GM18909 (cell line): ENCODE measurements at regions not wholly inside any gene's neighbourhood (a gene's known extent, or its start where the extent isn't known, plus 50 kb on each side); places are given as distances from the start of the nearest gene placed in this dataset.

ENCODE experiments used
- ATAC-seq: cut with Tn5 transposase; IDR thresholded peaks from one replicate; pipeline ENCODE4 v1.9.1; 2021; ENCODE audit warnings: mild to moderate bottlenecking; ENCODE audit not compliant: unreplicated experiment, poor library complexity

GRCh38 chr18:74023220-74023619 lies 124.4 kb downstream of the FBXO15 start:
- no peak for ATAC-seq

- ATAC-seq = no peak
These were observed 127.8 kb downstream of the FBXO15 start for GRCh38 chr18:74019864-74020263.

- ATAC-seq = no peak
These were observed 133.7 kb downstream of the FBXO15 start for GRCh38 chr18:74013955-74014354.

- no peak for ATAC-seq
These were observed 134.5 kb downstream of the FBXO15 start for GRCh38 chr18:74012954-74013630.

- ATAC-seq = no peak
These were observed 141.5 kb downstream of the FBXO15 start for GRCh38 chr18:74006143-74006542.

GRCh38 chr18:74005320-74006109 lies 142.1 kb downstream of the FBXO15 start:
- no peak for ATAC-seq

- ATAC-seq = no peak
These were observed 155.2 kb downstream of the FBXO15 start for GRCh38 chr18:73992242-73993022.

GRCh38 chr18:73991570-73991969 lies 156.1 kb downstream of the FBXO15 start:
- no peak for ATAC-seq

GRCh38 chr18:73990258-73990657 lies 157.4 kb downstream of the FBXO15 start:
- no peak for ATAC-seq

GRCh38 chr18:73987247-73987980 lies 160.2 kb downstream of the FBXO15 start:
- no peak for ATAC-seq

GRCh38 chr18:73986711-73987110 lies 160.9 kb downstream of the FBXO15 start:
- no peak for ATAC-seq

GRCh38 chr18:73985855-73986625 lies 161.6 kb downstream of the FBXO15 start:
- ATAC-seq = no peak

GRCh38 chr18:73983970-73984369 lies 163.7 kb downstream of the FBXO15 start:
- no peak for ATAC-seq

GRCh38 chr18:73983496-73983895 lies 164.1 kb downstream of the FBXO15 start:
- ATAC-seq = no peak

- no peak for ATAC-seq
These were observed 165.8 kb downstream of the FBXO15 start for GRCh38 chr18:73981796-73982195.

- no peak for ATAC-seq
These were observed 167.2 kb downstream of the FBXO15 start for GRCh38 chr18:73980289-73980979.

- no peak for ATAC-seq
These were observed 167.9 kb downstream of the FBXO15 start for GRCh38 chr18:73979742-73980141.

- no peak for ATAC-seq
These were observed 171.2 kb downstream of the FBXO15 start for GRCh38 chr18:73976433-73976832.

- ATAC-seq = no peak
These were observed 172.4 kb downstream of the FBXO15 start for GRCh38 chr18:73975266-73975665.
